ENCODE measurements at regions not wholly inside any gene's neighbourhood (a gene's known extent, or its start where the extent isn't known, plus 50 kb on each side); places are given as distances from the start of the nearest gene placed in this dataset.

GRCh38 chr13:39803156-39803555, 147.7 kb downstream of the COG6 start:
- no peaks in the 10 kb centered on the region for H3K9me3 ChIP-seq (ENCODE audit: low read length)
- no peaks in the 10 kb centered on the region for H3K4me1 ChIP-seq (ENCODE audit: insufficient read depth, low read length)
- no peaks in the 10 kb centered on the region for H3K36me3 ChIP-seq (ENCODE audit: insufficient read depth, low read length)
- H3K4me3 ChIP-seq (ENCODE audit: low read depth in 1 of 2, low read length in 2 of 2): no peak overlapping the region
- no peak overlapping the region for H3K27ac ChIP-seq (ENCODE audit: low read depth, low read length)
- H3K27me3 ChIP-seq (ENCODE audit: control insufficient read depth in 1 of 2, insufficient read depth in 2 of 2, low read length in 2 of 2): no peaks in the 10 kb centered on the region
- no peak overlapping the region for H3K9ac ChIP-seq (ENCODE audit: low read length)

GRCh38 chr13:39803851-39804250, 148.4 kb downstream of the COG6 start:
- Histone ChIP-seq H3K4me1 (ENCODE audit: insufficient read depth, low read length) (no peaks in the 10 kb centered on the region), H3K27ac (ENCODE audit: low read depth, low read length) (no peak overlapping the region), H3K36me3 (ENCODE audit: insufficient read depth, low read length) (no peaks in the 10 kb centered on the region), H3K9ac (ENCODE audit: low read length) (no peak overlapping the region), H3K4me3 (ENCODE audit: low read depth in 1 of 2, low read length in 2 of 2) (no peak overlapping the region), H3K27me3 (ENCODE audit: control insufficient read depth in 1 of 2, insufficient read depth in 2 of 2, low read length in 2 of 2) (no peaks in the 10 kb centered on the region), H3K9me3 (ENCODE audit: low read length) (no peaks in the 10 kb centered on the region)

- H3K9ac ChIP-seq (ENCODE audit: low read length): no peak overlapping the region
- no peak overlapping the region for H3K27ac ChIP-seq (ENCODE audit: low read depth, low read length)
- no peaks in the 10 kb centered on the region for H3K4me1 ChIP-seq (ENCODE audit: insufficient read depth, low read length)
- H3K4me3 ChIP-seq (ENCODE audit: low read depth in 1 of 2, low read length in 2 of 2): no peak overlapping the region
- no peaks in the 10 kb centered on the region for H3K36me3 ChIP-seq (ENCODE audit: insufficient read depth, low read length)
- H3K27me3 ChIP-seq (ENCODE audit: control insufficient read depth in 1 of 2, insufficient read depth in 2 of 2, low read length in 2 of 2): no peaks in the 10 kb centered on the region
- H3K9me3 ChIP-seq (ENCODE audit: low read length): no peaks in the 10 kb centered on the region
Measured at GRCh38 chr13:39804332-39805210, 149.1 kb downstream of the COG6 start.

GRCh38 chr13:39809466-39809865, 154.0 kb downstream of the COG6 start:
- no peaks in the 10 kb centered on the region for H3K36me3 ChIP-seq (ENCODE audit: insufficient read depth, low read length)
- no peak overlapping the region for H3K27ac ChIP-seq (ENCODE audit: low read depth, low read length)
- no peaks in the 10 kb centered on the region for H3K4me1 ChIP-seq (ENCODE audit: insufficient read depth, low read length)
- no peak overlapping the region for H3K4me3 ChIP-seq (ENCODE audit: low read depth in 1 of 2, low read length in 2 of 2)
- no peaks in the 10 kb centered on the region for H3K27me3 ChIP-seq (ENCODE audit: control insufficient read depth in 1 of 2, insufficient read depth in 2 of 2, low read length in 2 of 2)
- no peaks in the 10 kb centered on the region for H3K9me3 ChIP-seq (ENCODE audit: low read length)
- no peak overlapping the region for H3K9ac ChIP-seq (ENCODE audit: low read length)

GRCh38 chr13:39810091-39810877, 154.8 kb downstream of the COG6 start:
- Histone ChIP-seq H3K27ac (ENCODE audit: low read depth, low read length) (no peak overlapping the region), H3K9ac (ENCODE audit: low read length) (no peak overlapping the region)

GRCh38 chr13:39811051-39811450, 155.6 kb downstream of the COG6 start:
- H3K4me1 ChIP-seq (ENCODE audit: insufficient read depth, low read length): no peaks in the 10 kb centered on the region
- H3K27ac ChIP-seq (ENCODE audit: low read depth, low read length): no peak overlapping the region
- no peak overlapping the region for H3K4me3 ChIP-seq (ENCODE audit: low read depth in 1 of 2, low read length in 2 of 2)
- no peaks in the 10 kb centered on the region for H3K9me3 ChIP-seq (ENCODE audit: low read length)
- H3K9ac ChIP-seq (ENCODE audit: low read length): no peak overlapping the region
- H3K27me3 ChIP-seq (ENCODE audit: control insufficient read depth in 1 of 2, insufficient read depth in 2 of 2, low read length in 2 of 2): no peaks in the 10 kb centered on the region
- no peaks in the 10 kb centered on the region for H3K36me3 ChIP-seq (ENCODE audit: insufficient read depth, low read length)

More at GRCh38 chr13:39810091-39810877, 154.8 kb downstream of the COG6 start:
- no peaks in the 10 kb centered on the region for H3K9me3 ChIP-seq (ENCODE audit: low read length)
- no peaks in the 10 kb centered on the region for H3K36me3 ChIP-seq (ENCODE audit: insufficient read depth, low read length)
- no peak overlapping the region for H3K4me3 ChIP-seq (ENCODE audit: low read depth in 1 of 2, low read length in 2 of 2)
- H3K27me3 ChIP-seq (ENCODE audit: control insufficient read depth in 1 of 2, insufficient read depth in 2 of 2, low read length in 2 of 2): no peaks in the 10 kb centered on the region
- no peaks in the 10 kb centered on the region for H3K4me1 ChIP-seq (ENCODE audit: insufficient read depth, low read length)

- Histone ChIP-seq H3K27ac (ENCODE audit: low read depth, low read length) (no peak overlapping the region), H3K9ac (ENCODE audit: low read length) (no peak overlapping the region), H3K4me3 (ENCODE audit: low read depth in 1 of 2, low read length in 2 of 2) (no peak overlapping the region), H3K27me3 (ENCODE audit: control insufficient read depth in 1 of 2, insufficient read depth in 2 of 2, low read length in 2 of 2) (no peaks in the 10 kb centered on the region), H3K9me3 (ENCODE audit: low read length) (no peaks in the 10 kb centered on the region), H3K36me3 (ENCODE audit: insufficient read depth, low read length) (no peaks in the 10 kb centered on the region), H3K4me1 (ENCODE audit: insufficient read depth, low read length) (no peaks in the 10 kb centered on the region)
Measured at GRCh38 chr13:39811696-39812095, 156.2 kb downstream of the COG6 start.

GRCh38 chr13:39815345-39816111, 160.1 kb downstream of the COG6 start:
- Histone ChIP-seq H3K4me3 (ENCODE audit: low read depth in 1 of 2, low read length in 2 of 2) (no peak overlapping the region), H3K36me3 (ENCODE audit: insufficient read depth, low read length) (no peaks in the 10 kb centered on the region), H3K9me3 (ENCODE audit: low read length) (no peaks in the 10 kb centered on the region), H3K9ac (ENCODE audit: low read length) (no peak overlapping the region), H3K27me3 (ENCODE audit: control insufficient read depth in 1 of 2, insufficient read depth in 2 of 2, low read length in 2 of 2) (no peaks in the 10 kb centered on the region), H3K4me1 (ENCODE audit: insufficient read depth, low read length) (no peaks in the 10 kb centered on the region), H3K27ac (ENCODE audit: low read depth, low read length) (no peak overlapping the region)

GRCh38 chr13:39816936-39817335, 161.5 kb downstream of the COG6 start:
- Histone ChIP-seq H3K27me3 (ENCODE audit: control insufficient read depth in 1 of 2, insufficient read depth in 2 of 2, low read length in 2 of 2) (no peaks in the 10 kb centered on the region), H3K9me3 (ENCODE audit: low read length) (no peaks in the 10 kb centered on the region), H3K27ac (ENCODE audit: low read depth, low read length) (no peak overlapping the region), H3K36me3 (ENCODE audit: insufficient read depth, low read length) (no peaks in the 10 kb centered on the region), H3K4me3 (ENCODE audit: low read depth in 1 of 2, low read length in 2 of 2) (no peak overlapping the region), H3K9ac (ENCODE audit: low read length) (no peak overlapping the region), H3K4me1 (ENCODE audit: insufficient read depth, low read length) (no peaks in the 10 kb centered on the region)

GRCh38 chr13:39818953-39819352, 163.5 kb downstream of the COG6 start:
- no peaks in the 10 kb centered on the region for H3K9me3 ChIP-seq (ENCODE audit: low read length)
- H3K27ac ChIP-seq (ENCODE audit: low read depth, low read length): no peak overlapping the region
- H3K36me3 ChIP-seq (ENCODE audit: insufficient read depth, low read length): no peaks in the 10 kb centered on the region
- H3K9ac ChIP-seq (ENCODE audit: low read length): no peak overlapping the region
- H3K4me1 ChIP-seq (ENCODE audit: insufficient read depth, low read length): no peaks in the 10 kb centered on the region
- no peak overlapping the region for H3K4me3 ChIP-seq (ENCODE audit: low read depth in 1 of 2, low read length in 2 of 2)
- H3K27me3 ChIP-seq (ENCODE audit: control insufficient read depth in 1 of 2, insufficient read depth in 2 of 2, low read length in 2 of 2): no peaks in the 10 kb centered on the region

GRCh38 chr13:39820606-39821005, 165.1 kb downstream of the COG6 start:
- Histone ChIP-seq H3K27me3 (ENCODE audit: control insufficient read depth in 1 of 2, insufficient read depth in 2 of 2, low read length in 2 of 2) (no peaks in the 10 kb centered on the region), H3K9ac (ENCODE audit: low read length) (no peak overlapping the region), H3K4me3 (ENCODE audit: low read depth in 1 of 2, low read length in 2 of 2) (no peak overlapping the region), H3K9me3 (ENCODE audit: low read length) (no peaks in the 10 kb centered on the region), H3K4me1 (ENCODE audit: insufficient read depth, low read length) (no peaks in the 10 kb centered on the region), H3K36me3 (ENCODE audit: insufficient read depth, low read length) (no peaks in the 10 kb centered on the region), H3K27ac (ENCODE audit: low read depth, low read length) (no peak overlapping the region)

Measured in muscle layer of colon (tissue), 2 donors.